Transverse colon (tissue), 4 donors: ENCODE measurements at regions not wholly inside any gene's neighbourhood (a gene's known extent, or its start where the extent isn't known, plus 50 kb on each side); places are given as distances from the start of the nearest gene placed in this dataset.

Source experiments
- DNase-seq: peaks from one replicate; pipeline ENCODE4 v3.0.0-alpha.2; 2019
- H3K27ac ChIP-seq, 4 donors: fragments of 200-600 bp; sonication (generic); 2 replicates each; pipeline ENCODE4 v1.5.1; 2016 to 2018; ENCODE audit warnings: inconsistent platforms in 4 of 4
- H3K27me3 ChIP-seq: fragments of 200-600 bp; sonication (generic); 2 replicates; pipeline ENCODE4 v1.5.1; 2017; ENCODE audit warnings: inconsistent platforms
- H3K36me3 ChIP-seq, 4 donors: fragments of 200-600 bp; sonication (generic); 2 replicates each; pipeline ENCODE4 v1.5.1; 2017 to 2019; ENCODE audit warnings: inconsistent platforms in 4 of 4
- H3K4me1 ChIP-seq, 4 donors: fragments of 200-600 bp; sonication (generic); 2 replicates each; pipeline ENCODE4 v1.5.1; 2017 to 2020; ENCODE audit warnings: inconsistent platforms in 4 of 4
- H3K4me3 ChIP-seq, 4 donors: fragments of 200-600 bp; sonication (generic); 1 replicate in 1 of 4; 2 replicates in 3 of 4; pipeline versions ENCODE4 v1.5.1 to v1.6.1; 2017 to 2019; ENCODE audit warnings: inconsistent platforms in 4 of 4
- H3K9me3 ChIP-seq, 2 donors: fragments of 200-600 bp; sonication (generic); 2 replicates each; pipeline ENCODE4 v1.5.1; 2017 to 2019; ENCODE audit warnings: inconsistent platforms in 2 of 2
- CTCF ChIP-seq, 5 experiments: fragments of 200-600 bp in 3 of 5; fragments of 450-650 bp in 2 of 5; sonication (generic) in 3 of 5; IDR thresholded peaks; 1 replicate in 2 of 5; 2 replicates in 3 of 5; pipeline ENCODE4 v1.5.1; 2016 to 2017; ENCODE audit warnings: antibody characterized with exemption in 5 of 5, inconsistent platforms in 3 of 5, mild to moderate bottlenecking in 2 of 5, moderate library complexity in 1 of 5
- EP300 ChIP-seq: sonication (generic); formaldehyde crosslinking; IDR thresholded peaks from one replicate; pipeline ENCODE4 v1.6.1; 2017; ENCODE audit warnings: antibody characterized with exemption, low read depth
- POLR2A ChIP-seq: fragments of 450-650 bp; IDR thresholded peaks from one replicate; pipeline ENCODE4 v1.6.1; 2016; ENCODE audit warnings: antibody characterized with exemption, mild to moderate bottlenecking, moderate library complexity
- POLR2AphosphoS5 ChIP-seq, 3 donors: sonication (generic); formaldehyde crosslinking; IDR thresholded peaks; one replicate each; pipeline ENCODE4 v1.6.1; 2016; ENCODE audit warnings: antibody characterized with exemption in 3 of 3
- WGBS, 2 donors: methylation state at CpG; one replicate each; pipeline ENCODE4 v1.1.5; 2018; ENCODE audit warnings: low coverage in 1 of 2; 5-methylcytosine and 5-hydroxymethylcytosine counted together
- in situ Hi-C, 4 donors: fragments of 200-750 bp; cut with MboI; loops; one replicate each; pipeline versions ENCODE4 v1.15.0 to v1.15.1; 2017; ENCODE audit warnings: low sequenced_read_pairs in 3 of 4, low pct_ligation_motif_present in 1 of 4, low pct_unique_long_range_greater_than_20kb in 1 of 4
- intact Hi-C: fragments of 100-400 bp; cut with DNase I; formaldehyde crosslinking; loops from one replicate; pipeline ENCODE4 v1.15.1; 2023; ENCODE audit warnings: low total_unique reads

GRCh38 chr5:103427326-103427725 is 135.3 kb downstream of the NUDT12 start:
- intact Hi-C loops, result no loop called here
- Histone ChIP-seq H3K27ac (no peak overlapping the region), H3K27me3 (no peaks in the 10 kb centered on the region), H3K9me3 (no peaks in the 10 kb centered on the region), H3K36me3 (no peaks in the 10 kb centered on the region), H3K4me3 (no peak overlapping the region), H3K4me1 (no peaks in the 10 kb centered on the region)
- TF ChIP-seq POLR2A, result no peak
- no peak for TF ChIP-seq EP300
- no peak for TF ChIP-seq POLR2AphosphoS5 (IDR thresholded peaks at IDR 0.05)
- TF ChIP-seq CTCF (IDR thresholded peaks at IDR 0.05), result no peak
- no peak for DNase-seq
- 83 to 90% methylated on average over 3 of the region's 3 CpGs for WGBS, 2 donors
- in situ Hi-C loops, result no loop called here

- no peak for DNase-seq
- H3K27me3 ChIP-seq, result no peaks in the 10 kb centered on the region
- H3K27ac ChIP-seq, result no peak overlapping the region
- in situ Hi-C loops, result no loop called here
- no peak overlapping the region for H3K4me3 ChIP-seq
- no peaks in the 10 kb centered on the region for H3K9me3 ChIP-seq
- intact Hi-C loops, result no loop called here
- no peaks in the 10 kb centered on the region for H3K4me1 ChIP-seq
- no peaks in the 10 kb centered on the region for H3K36me3 ChIP-seq
- WGBS, 2 donors, result 78 to 80% methylated on average over 3 of the region's 3 CpGs
- TF ChIP-seq POLR2AphosphoS5 (IDR thresholded peaks at IDR 0.05) (no peak), CTCF (IDR thresholded peaks at IDR 0.05) (no peak)
Measured at GRCh38 chr5:103425686-103426454, 136.7 kb downstream of the NUDT12 start.

- Histone ChIP-seq H3K4me3 (no peak overlapping the region), H3K4me1 (no peaks in the 10 kb centered on the region), H3K27ac (no peak overlapping the region), H3K27me3 (no peaks in the 10 kb centered on the region), H3K36me3 (no peaks in the 10 kb centered on the region), H3K9me3 (no peaks in the 10 kb centered on the region)
- intact Hi-C loops, result no loop called here
- TF ChIP-seq CTCF (IDR thresholded peaks at IDR 0.05), result no peak
- TF ChIP-seq POLR2AphosphoS5 (IDR thresholded peaks at IDR 0.05), result no peak
- no peak for TF ChIP-seq EP300
- TF ChIP-seq POLR2A, result no peak
- 75 to 83% methylated on average over 5 of the region's 5 CpGs for WGBS, 2 donors
- in situ Hi-C loops, result no loop called here
- DNase-seq, result no peak
Measured at GRCh38 chr5:103424453-103425205, 138.0 kb downstream of the NUDT12 start.

- 54 to 58% methylated on average over 2 of the region's 2 CpGs for WGBS, 2 donors
- TF ChIP-seq POLR2A, result no peak
- no peak for TF ChIP-seq CTCF (IDR thresholded peaks at IDR 0.05)
- no peak for TF ChIP-seq POLR2AphosphoS5 (IDR thresholded peaks at IDR 0.05)
- no peak for TF ChIP-seq EP300
- no peaks in the 10 kb centered on the region for H3K4me1 ChIP-seq
- H3K9me3 ChIP-seq, result no peaks in the 10 kb centered on the region
- intact Hi-C loops (no loop called here), in situ Hi-C loops (no loop called here)
- H3K36me3 ChIP-seq, result no peaks in the 10 kb centered on the region
- no peak overlapping the region for H3K27ac ChIP-seq
- no peak overlapping the region for H3K4me3 ChIP-seq
- DNase-seq, result no peak
- H3K27me3 ChIP-seq, result no peaks in the 10 kb centered on the region
Measured at GRCh38 chr5:103424026-103424425, 138.6 kb downstream of the NUDT12 start.
